ENCODE measurements at regions not wholly inside any gene's neighbourhood (a gene's known extent, or its start where the extent isn't known, plus 50 kb on each side); places are given as distances from the start of the nearest gene placed in this dataset.
"Not testable (repeated sequence)": the region's sequence is repeated elsewhere in the genome, so short reads cannot be mapped to it uniquely, and the experiment has no call there.

GRCh38 chr5:126138281-126138931 is 284.8 kb upstream of the GRAMD2B start:
- no peak for FAIRE-seq

GRCh38 chr5:126139086-126139485 is 284.1 kb upstream of the GRAMD2B start:
- no peak for FAIRE-seq

GRCh38 chr5:126139773-126140172 is 283.4 kb upstream of the GRAMD2B start:
- no peak for FAIRE-seq

- no peak for FAIRE-seq
These were observed 279.6 kb upstream of the GRAMD2B start for GRCh38 chr5:126143622-126144021.

- FAIRE-seq, result not testable (repeated sequence)
These were observed 272.9 kb upstream of the GRAMD2B start for GRCh38 chr5:126150319-126150718.

- FAIRE-seq, result not testable (repeated sequence)
These were observed 267.9 kb upstream of the GRAMD2B start for GRCh38 chr5:126155298-126155697.

- no peak for FAIRE-seq
These were observed 256.8 kb upstream of the GRAMD2B start for GRCh38 chr5:126166368-126166767.

GRCh38 chr5:126168785-126169184 is 254.4 kb upstream of the GRAMD2B start:
- no peak for FAIRE-seq

GRCh38 chr5:126171916-126172315 is 251.3 kb upstream of the GRAMD2B start:
- FAIRE-seq, result no peak

- FAIRE-seq, result no peak
These were observed 250.4 kb upstream of the GRAMD2B start for GRCh38 chr5:126172812-126173211.

- no peak for FAIRE-seq
These were observed 244.7 kb upstream of the GRAMD2B start for GRCh38 chr5:126178521-126178920.

- no peak for FAIRE-seq
These were observed 240.1 kb upstream of the GRAMD2B start for GRCh38 chr5:126182971-126183695.

GRCh38 chr5:126184474-126184873 is 238.7 kb upstream of the GRAMD2B start:
- FAIRE-seq, result no peak

- FAIRE-seq, result no peak
These were observed 237.0 kb upstream of the GRAMD2B start for GRCh38 chr5:126186210-126186609.

GRCh38 chr5:126188804-126189203 is 234.4 kb upstream of the GRAMD2B start:
- FAIRE-seq, result no peak

GRCh38 chr5:126189231-126189630 is 234.0 kb upstream of the GRAMD2B start:
- no peak for FAIRE-seq

- FAIRE-seq, result no peak
These were observed 233.3 kb upstream of the GRAMD2B start for GRCh38 chr5:126189862-126190261.

GRCh38 chr5:126192226-126192625 is 231.0 kb upstream of the GRAMD2B start:
- no peak for FAIRE-seq

GRCh38 chr5:126195410-126196100 is 227.7 kb upstream of the GRAMD2B start:
- no peak for FAIRE-seq

GRCh38 chr5:126198531-126198930 is 224.7 kb upstream of the GRAMD2B start:
- no peak for FAIRE-seq

- no peak for FAIRE-seq
These were observed 223.7 kb upstream of the GRAMD2B start for GRCh38 chr5:126199467-126199866.

GRCh38 chr5:126208691-126209090 is 214.5 kb upstream of the GRAMD2B start:
- no peak for FAIRE-seq

- FAIRE-seq, result no peak
These were observed 212.3 kb upstream of the GRAMD2B start for GRCh38 chr5:126210955-126211354.

- no peak for FAIRE-seq
These were observed 203.6 kb upstream of the GRAMD2B start for GRCh38 chr5:126219616-126220015.
